Keratinocyte (primary cell): ENCODE measurements at regions not wholly inside any gene's neighbourhood (a gene's known extent, or its start where the extent isn't known, plus 50 kb on each side); places are given as distances from the start of the nearest gene placed in this dataset.

Experiments
- CTCF ChIP-seq, 3 experiments: IDR thresholded peaks in 1 of 3; conservative IDR thresholded peaks in 1 of 3; optimal IDR thresholded peaks in 1 of 3; 2 replicates in 2 of 3; 3 replicates in 1 of 3; pipeline versions ENCODE3 to v1.5.1; 2011; ENCODE audit warnings: low read length in 3 of 3, mild to moderate bottlenecking in 3 of 3, moderate library complexity in 2 of 3, control low read depth in 1 of 3, inconsistent platforms in 1 of 3; ENCODE audit not compliant: insufficient read depth in 2 of 3; ENCODE audit errors: extremely low read depth in 1 of 3
- EZH2 ChIP-seq: IDR thresholded peaks from one replicate; pipeline ENCODE4 v1.6.1; 2012; ENCODE audit warnings: inconsistent platforms, mild to moderate bottlenecking, low read length, moderate library complexity

GRCh38 chr12:93163260-93164036 lies 214.3 kb upstream of the NUDT4 start:
- TF ChIP-seq CTCF (optimal IDR thresholded peaks at IDR 0.05 in 1 of 3, IDR thresholded peaks at IDR 0.05 in 1 of 3, conservative IDR thresholded peaks at IDR 0.05 in 1 of 3; ENCODE audit: extremely low read depth in 1 of 3, insufficient read depth in 2 of 3, low read length in 3 of 3) (no peak), EZH2 (no peak)
